Erythroblast (primary cell): ENCODE measurements at regions not wholly inside any gene's neighbourhood (a gene's known extent, or its start where the extent isn't known, plus 50 kb on each side); places are given as distances from the start of the nearest gene placed in this dataset.
"Not testable (repeated sequence)": the region's sequence is repeated elsewhere in the genome, so short reads cannot be mapped to it uniquely, and the experiment has no call there.

ENCODE experiments used
- DNase-seq, 2 experiments: peaks; one replicate each; lab custom pipeline; 2025; lab: John Stamatoyannopoulos, UW
- GATA1 ChIP-seq: IDR thresholded peaks from 2 replicates; pipeline ENCODE4 v1.6.1; 2011; ENCODE audit warnings: low read depth, mild to moderate bottlenecking, control low read depth, low read length, moderate library complexity
- POLR2A ChIP-seq: IDR thresholded peaks from 2 replicates; pipeline ENCODE4 v1.6.1; 2011; ENCODE audit warnings: mild to moderate bottlenecking, low read length

DNA sequence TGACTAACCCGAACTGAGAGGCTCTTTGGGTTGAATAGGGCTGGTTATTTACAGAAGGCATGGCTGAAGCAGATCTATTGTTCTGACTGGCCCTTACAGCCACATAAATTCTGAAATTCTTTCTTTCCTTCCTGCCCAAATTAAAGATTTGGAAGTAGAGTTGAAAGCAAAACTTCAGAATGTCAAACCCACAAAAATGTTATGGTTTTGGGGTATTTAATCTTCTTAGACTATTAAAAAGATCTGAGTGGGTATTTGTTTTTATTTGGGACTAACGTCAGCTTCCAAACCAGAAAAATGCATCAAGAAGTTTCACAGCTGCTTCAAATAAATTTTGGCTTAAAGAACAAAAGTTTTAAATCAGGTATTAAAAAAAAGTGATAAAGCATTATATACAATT is 124.5 kb downstream of the AHR start:
- DNase-seq, result no peak
- no peak for TF ChIP-seq POLR2A

DNA sequence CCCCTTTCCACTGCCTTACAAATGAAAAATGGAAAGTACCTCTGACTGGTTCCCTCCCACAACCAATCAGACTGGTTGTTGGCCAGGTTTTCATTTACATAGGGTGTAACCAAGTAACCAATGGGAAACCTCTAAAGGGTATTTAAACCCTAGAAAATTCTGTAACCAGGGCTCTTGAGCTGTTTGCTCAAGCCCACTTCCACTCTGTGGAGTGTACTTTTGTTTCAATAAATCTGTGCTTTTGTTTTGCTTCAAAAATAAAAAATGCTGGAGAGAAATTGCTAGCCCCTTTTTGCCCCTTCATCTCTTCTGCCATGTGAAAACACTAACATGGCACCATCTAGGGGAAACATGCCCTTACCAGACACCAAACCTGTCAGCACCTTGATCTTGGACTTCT is 129.5 kb downstream of the AHR start:
- no peak for TF ChIP-seq POLR2A
- DNase-seq, result no peak

DNA sequence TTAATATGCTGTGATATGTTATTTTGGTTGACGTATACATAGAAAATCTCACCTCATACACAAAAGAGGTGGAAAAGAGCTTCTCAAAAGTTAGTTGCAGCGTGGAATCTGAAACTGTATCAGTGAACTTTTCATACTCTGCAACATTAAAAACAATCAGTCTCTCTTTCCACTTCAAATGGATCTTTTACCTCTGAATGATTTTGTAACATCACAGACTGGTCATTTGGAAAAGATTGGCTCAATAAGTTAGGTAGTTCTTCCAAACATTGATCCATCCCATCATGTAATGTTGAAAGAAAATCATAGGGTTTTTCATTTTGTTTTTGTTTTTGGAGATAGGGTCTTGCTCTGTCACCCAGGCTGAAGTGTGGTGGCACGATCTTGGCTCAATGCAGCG is 131.1 kb downstream of the AHR start:
- no peak for TF ChIP-seq GATA1
- TF ChIP-seq POLR2A, result no peak
- no peak for DNase-seq

DNA sequence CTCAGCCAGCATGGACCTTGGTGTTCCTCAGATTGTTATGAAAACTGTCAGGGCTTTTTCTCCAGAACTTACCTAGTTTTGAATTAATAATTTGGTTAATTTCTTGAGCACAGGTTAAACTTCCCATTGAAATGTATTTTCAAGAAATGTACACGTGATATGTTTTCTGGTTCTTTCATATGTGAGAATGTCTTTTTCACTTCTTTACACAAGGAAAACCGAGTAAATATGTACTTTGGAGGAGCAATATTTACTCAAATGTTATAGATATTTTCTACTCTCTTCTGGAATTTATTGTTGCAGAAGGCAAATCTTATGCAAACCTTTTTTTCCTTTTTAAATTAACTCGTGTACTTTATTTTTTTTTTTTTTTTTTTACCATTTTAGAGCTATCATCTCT is 134.3 kb downstream of the AHR start:
- TF ChIP-seq POLR2A (no peak), GATA1 (no peak)
- no peak for DNase-seq

DNA sequence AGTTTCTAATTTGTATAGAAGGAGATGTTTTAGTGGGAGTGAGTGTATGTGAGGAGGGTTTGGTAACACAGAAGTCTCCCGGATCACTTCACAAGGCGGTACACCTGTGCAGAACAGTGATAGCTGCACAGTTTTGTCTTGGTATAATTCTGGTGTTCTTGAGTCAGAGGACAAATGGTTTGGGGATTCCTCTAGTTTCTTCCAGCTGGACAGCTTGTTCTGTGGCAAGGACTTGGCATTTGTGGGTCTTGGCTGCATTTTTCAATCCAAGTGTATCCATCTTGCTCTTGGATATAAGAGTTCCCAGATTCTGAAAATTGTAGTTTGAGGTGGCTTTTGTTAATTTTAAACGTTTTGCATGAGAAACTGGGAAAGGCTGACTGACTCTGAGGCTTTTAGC is 135.7 kb downstream of the AHR start:
- no peak for DNase-seq
- no peak for TF ChIP-seq POLR2A
- TF ChIP-seq GATA1, result no peak

DNA sequence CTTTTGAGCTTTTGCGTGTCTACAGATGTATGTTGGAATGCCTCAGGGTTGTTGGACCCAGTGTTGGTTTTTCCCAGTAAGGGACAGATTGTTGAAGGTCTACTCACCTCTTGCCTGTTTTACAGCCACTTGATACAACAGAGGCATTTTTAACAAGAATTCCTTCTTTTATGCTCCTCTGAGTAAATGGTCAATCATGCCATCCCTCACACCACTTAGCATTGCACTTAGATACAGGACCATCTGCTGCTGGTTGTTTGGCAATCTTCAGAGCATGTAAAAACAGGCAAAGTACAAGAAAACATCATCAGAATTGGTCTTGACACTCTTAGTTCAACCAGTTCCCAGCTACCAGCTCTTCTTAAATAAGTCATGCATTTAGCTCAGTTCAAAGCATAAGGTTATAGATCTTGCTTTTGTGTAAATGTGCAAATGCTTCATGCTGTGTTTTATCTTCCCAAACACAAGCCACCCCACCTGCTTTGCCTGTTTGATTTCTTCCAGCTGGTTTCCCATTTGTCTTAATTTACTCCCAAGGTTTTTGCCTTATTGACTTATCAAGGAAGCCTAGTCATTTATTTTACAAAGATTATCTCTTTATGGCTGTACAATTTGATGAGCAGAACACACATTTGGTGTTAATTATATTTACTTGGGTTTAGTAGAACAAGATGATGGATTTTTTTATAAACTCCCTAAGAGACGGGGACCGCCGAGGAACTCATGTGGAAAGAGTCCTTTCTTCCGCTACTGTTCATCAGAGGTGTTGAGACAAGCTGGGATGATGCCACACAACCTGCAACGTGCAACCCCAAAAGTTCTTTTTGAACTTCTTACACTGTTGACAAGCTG is 136.6 kb downstream of the AHR start:
- TF ChIP-seq POLR2A (no peak), GATA1 (no peak)
- DNase-seq, result no peak

DNA sequence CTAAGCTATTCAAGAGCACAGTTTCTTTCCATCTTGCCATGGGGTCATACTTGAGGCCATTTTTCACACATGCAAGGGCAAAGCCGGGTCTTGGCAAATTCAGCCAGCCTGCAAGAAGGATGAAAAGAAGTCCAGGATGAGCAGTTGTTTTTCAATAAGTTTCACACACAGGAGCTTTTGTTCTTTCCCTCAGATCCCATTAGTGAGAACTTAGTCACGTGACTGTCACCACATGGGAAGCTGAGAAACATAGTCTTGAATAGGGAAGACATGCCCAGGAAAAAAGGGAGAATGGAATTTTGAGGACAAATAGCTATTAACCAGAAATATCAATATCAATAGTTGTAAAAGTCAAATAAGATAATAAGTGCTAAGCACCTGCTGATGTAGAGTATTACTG is 137.7 kb downstream of the AHR start:
- TF ChIP-seq GATA1, result no peak
- TF ChIP-seq POLR2A, result no peak
- no peak for DNase-seq

DNA sequence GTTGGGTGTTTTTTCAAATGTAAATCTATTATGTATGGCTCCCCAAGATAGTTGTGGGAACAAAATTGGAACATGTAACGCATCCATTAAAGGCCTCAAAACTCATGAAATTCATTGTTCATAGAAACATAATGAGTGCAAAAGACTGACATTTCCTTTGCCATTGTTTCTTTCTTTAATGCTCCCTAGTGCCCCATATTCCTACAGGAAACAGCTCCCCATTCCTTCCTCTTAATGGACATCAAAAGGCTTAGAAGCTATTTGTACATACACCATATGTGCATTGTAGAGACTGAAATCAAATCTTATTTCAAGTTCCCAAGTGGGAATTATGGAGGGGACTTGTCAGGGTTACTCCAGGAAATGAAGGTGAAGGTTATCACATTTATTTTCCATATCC is 139.1 kb downstream of the AHR start:
- TF ChIP-seq GATA1 (no peak), POLR2A (no peak)
- DNase-seq, result no peak

DNA sequence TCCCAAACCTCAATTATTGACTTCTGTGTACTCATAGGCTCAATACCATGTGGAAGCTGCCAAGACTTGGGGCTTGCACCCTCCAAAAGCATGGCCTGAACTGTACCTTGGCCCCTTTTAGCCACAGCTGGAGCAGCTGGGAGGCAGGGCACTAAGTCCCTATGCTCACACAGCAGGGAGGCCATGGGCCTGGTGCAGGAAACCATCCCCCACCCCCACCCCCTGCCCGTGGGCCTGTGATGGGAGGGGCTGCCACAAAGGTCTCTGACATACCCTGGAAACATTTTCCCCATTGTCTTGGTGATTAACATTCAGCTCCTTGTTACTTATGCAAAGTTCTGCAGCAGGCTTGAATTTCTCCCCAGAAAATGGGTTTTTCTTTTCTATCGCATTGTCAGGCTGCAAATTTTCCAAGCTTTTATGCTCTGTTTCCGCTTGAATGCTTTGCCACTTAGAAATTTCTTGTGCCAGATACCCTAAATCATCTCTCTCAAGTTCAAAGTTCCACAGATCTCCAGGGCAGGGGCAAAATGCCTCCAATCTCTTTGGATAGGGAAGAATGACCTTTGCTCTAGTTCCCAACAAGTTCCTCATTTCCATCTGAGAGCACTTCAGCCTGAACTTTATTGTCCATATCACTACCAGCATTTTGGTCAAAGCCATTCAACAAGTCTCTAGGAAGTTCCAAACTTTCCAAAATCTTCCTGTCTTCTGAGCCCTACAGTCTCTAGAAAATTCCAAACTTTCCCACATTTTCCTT is 141.8 kb downstream of the AHR start:
- DNase-seq, result not testable (repeated sequence)

DNA sequence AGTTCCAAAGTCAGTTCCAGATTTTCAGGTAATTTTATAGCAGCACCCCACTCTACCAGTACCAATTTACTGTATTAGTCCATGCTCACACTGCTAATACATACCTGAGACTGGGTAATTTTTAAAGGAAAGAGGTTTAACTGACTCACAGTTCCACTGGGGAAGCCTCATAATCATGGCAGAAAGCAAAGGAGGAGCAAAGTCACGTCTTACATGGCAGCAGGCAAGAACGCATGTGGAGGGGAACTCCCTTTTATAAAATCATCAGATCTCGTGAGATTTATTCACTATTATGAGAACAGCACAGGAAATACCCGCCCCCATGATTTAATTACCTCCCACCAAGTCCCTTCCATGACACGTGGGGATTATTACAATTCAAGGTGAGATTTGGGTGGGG is 142.4 kb downstream of the AHR start:
- TF ChIP-seq POLR2A (no peak), GATA1 (no peak)

DNA sequence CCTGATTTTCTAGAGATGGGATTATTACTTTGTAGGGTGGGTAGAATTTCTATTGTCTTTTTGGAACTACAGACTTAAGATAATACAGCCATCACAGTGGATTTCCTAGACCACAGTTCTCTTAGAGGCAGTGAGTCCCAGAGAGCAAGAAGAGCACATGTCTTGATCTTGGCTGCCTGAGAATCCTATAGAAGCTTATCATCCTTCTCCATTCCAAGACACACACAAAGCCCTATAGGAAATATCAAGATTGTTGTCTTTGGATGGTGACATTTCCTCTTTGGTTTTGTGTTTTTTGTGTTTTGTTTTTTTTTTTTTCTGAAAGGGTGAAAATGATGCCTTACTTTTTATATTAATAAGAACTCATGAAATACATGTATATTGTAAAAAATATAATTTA is 143.1 kb downstream of the AHR start:
- no peak for DNase-seq

More for the DNA sequence above, 142.4 kb downstream of the AHR start:
- DNase-seq, result no peak

DNA sequence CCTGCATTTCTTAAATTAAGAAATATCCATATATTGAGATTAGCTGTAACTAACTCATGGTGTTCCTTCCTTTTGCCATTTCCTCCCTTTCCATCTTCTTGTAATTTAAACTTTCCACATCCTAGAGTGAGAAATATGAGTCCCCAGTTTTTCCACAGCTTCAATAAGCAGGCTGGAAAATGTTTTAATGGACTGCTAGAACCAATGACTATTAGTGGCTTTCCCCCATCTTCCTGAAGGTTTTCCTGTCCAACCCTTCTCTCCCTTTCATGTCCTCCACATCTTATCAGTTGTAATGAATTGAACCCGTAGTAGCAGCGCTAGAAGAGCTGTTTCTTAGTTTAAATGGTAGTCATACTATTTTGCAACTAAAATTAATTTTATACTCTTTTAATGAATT is 145.7 kb downstream of the AHR start:
- DNase-seq, result no peak
- TF ChIP-seq POLR2A (no peak), GATA1 (no peak)

More for the DNA sequence above, 143.1 kb downstream of the AHR start:
- TF ChIP-seq GATA1 (no peak), POLR2A (no peak)

DNA sequence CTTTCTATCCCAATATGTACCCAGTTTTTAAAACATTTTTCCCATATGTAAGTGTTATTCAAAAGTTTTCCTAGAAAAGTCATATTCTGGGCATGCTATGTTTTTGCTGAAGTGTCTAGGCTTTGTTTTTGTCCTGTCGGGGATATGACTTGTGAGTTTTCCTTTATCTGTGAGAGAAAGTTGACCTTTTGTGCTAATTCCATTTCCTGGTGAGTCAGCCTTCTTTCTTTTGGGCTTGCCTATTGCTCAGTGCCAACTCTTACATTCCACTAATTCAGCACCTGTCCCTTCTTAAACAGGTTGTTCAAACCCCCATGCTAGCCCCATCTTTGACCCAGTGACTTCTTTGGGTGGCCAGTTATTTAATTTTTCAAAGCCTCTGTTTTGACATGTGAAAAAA is 146.2 kb downstream of the AHR start:
- DNase-seq, result no peak
- TF ChIP-seq POLR2A, result no peak

DNA sequence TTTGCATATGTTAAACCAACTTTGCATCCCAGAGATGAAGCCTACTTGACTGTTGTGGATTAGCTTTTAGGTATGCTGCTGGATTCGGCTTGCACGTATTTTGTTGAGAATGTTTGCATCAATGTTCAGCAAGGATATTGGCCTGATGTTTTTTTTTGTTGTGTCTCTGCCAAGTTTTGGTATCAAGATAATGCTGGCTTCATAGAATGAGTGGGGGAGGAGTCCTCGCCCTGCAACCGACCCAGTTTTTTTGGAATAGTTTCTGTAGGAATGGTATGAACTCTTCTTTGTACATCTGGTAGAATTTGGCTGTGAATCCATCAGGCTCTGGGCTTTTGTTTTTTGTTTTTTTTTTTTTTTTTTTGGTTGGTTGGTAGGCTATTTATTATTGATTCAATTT is 147.9 kb downstream of the AHR start:
- TF ChIP-seq GATA1 (no peak), POLR2A (no peak)
- DNase-seq, result no peak
